ENCODE measurements at regions not wholly inside any gene's neighbourhood (a gene's known extent, or its start where the extent isn't known, plus 50 kb on each side); places are given as distances from the start of the nearest gene placed in this dataset.

DNA sequence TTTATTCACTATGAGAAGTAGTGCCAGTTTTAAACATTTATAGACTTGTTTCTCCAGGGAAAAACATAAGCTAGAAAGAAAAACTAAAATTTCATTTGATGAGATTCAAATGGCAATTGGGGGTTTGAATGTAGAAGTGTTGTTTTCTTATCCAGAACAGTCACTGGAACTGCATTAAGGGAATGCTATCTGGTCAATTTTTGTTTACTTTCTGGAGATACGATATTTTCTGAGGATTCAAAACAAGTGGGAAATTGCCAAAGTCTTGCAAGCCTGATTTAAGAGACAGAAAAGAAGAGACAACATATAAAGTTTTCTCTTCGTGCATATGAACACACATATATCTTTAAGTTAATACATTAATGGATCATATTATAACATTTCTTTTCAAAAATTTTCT, 118.4 kb downstream of the NXNL2 start:
- TF ChIP-seq, protein P1, sequence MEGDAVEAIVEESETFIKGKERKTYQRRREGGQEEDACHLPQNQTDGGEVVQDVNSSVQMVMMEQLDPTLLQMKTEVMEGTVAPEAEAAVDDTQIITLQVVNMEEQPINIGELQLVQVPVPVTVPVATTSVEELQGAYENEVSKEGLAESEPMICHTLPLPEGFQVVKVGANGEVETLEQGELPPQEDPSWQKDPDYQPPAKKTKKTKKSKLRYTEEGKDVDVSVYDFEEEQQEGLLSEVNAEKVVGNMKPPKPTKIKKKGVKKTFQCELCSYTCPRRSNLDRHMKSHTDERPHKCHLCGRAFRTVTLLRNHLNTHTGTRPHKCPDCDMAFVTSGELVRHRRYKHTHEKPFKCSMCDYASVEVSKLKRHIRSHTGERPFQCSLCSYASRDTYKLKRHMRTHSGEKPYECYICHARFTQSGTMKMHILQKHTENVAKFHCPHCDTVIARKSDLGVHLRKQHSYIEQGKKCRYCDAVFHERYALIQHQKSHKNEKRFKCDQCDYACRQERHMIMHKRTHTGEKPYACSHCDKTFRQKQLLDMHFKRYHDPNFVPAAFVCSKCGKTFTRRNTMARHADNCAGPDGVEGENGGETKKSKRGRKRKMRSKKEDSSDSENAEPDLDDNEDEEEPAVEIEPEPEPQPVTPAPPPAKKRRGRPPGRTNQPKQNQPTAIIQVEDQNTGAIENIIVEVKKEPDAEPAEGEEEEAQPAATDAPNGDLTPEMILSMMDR (IDR thresholded peaks at IDR 0.05): no peak
- no peak for TF ChIP-seq POLR2A (IDR thresholded peaks at IDR 0.05)
